GM12874 (cell line): ENCODE measurements at regions not wholly inside any gene's neighbourhood (a gene's known extent, or its start where the extent isn't known, plus 50 kb on each side); places are given as distances from the start of the nearest gene placed in this dataset.

Experiments
- TF ChIP-seq, protein P1 (sequence below): IDR thresholded peaks from 2 replicates; pipeline ENCODE4 v1.5.1; 2011; ENCODE audit warnings: low read depth, mild to moderate bottlenecking, control low read depth, low read length, moderate library complexity; ENCODE audit not compliant: insufficient read depth

DNA sequence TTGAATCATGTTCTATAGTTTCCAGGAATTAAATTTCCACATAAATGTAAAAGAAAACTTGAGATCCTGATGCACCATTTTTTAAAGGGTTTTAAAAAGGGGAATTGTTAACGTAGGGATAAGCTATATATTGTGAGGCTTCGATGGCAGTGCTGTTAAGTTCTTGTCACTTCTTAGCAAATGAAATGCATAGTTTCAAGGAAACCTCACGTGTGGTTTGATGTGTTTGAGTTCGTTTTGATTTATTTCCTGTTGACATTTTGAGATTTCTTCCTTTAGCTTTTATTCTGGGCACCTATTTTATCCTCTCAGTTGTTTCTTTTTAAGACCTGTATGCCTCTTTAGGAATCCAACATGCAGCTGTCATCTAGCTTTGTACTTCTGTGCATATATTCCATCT, 301.0 kb downstream of the DOCK8 start:
- TF ChIP-seq, protein P1, sequence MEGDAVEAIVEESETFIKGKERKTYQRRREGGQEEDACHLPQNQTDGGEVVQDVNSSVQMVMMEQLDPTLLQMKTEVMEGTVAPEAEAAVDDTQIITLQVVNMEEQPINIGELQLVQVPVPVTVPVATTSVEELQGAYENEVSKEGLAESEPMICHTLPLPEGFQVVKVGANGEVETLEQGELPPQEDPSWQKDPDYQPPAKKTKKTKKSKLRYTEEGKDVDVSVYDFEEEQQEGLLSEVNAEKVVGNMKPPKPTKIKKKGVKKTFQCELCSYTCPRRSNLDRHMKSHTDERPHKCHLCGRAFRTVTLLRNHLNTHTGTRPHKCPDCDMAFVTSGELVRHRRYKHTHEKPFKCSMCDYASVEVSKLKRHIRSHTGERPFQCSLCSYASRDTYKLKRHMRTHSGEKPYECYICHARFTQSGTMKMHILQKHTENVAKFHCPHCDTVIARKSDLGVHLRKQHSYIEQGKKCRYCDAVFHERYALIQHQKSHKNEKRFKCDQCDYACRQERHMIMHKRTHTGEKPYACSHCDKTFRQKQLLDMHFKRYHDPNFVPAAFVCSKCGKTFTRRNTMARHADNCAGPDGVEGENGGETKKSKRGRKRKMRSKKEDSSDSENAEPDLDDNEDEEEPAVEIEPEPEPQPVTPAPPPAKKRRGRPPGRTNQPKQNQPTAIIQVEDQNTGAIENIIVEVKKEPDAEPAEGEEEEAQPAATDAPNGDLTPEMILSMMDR: no peak

DNA sequence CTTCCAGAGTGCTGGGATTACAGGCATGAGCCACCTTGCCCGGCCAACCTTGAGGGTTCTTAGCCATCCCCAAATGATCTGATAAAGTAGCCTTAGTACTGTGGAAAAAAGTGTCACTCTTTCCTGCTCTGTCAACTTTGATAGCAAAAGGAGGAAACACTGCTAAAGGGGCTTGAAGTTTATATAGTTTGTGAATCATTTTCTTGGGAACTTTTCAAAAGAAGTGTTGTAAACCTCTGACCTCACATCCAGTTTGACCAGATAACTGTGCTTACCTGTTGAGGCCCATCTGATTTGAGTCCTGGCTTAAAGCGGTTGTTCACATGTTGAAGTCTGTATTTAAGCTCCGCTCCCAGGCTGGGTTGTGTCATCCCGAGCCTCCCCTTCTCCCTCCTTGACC, 303.3 kb downstream of the DOCK8 start:
- TF ChIP-seq, protein P1: no peak

GRCh38 chr9:518540-518939, 303.9 kb downstream of the DOCK8 start:
- TF ChIP-seq, protein P1: no peak

GRCh38 chr9:519579-519978, 304.9 kb downstream of the DOCK8 start:
- TF ChIP-seq, protein P1: no peak

DNA sequence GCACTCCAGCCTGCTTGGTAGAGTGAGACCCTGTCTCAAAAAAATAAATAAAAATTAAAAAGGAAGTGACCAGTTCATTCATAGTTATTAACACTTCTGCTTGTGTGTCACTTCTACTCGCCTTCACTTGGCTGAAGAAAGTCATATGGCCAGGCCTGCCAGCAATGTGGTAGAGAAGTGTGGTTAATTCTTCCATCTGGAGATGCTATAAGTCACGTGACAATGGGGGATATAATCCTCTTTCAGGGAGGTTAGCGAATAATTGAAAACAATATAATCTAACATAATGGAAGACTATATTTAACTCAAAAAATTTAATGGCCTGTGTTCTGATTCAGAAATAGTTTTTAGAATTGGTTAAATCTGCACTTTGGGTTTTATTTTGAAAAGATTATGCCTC, 305.6 kb downstream of the DOCK8 start:
- TF ChIP-seq, protein P1: no peak

GRCh38 chr9:522190-522589, 307.5 kb downstream of the DOCK8 start:
- TF ChIP-seq, protein P1: no peak

GRCh38 chr9:522658-523057, 308.0 kb downstream of the DOCK8 start:
- TF ChIP-seq, protein P1: no peak

DNA sequence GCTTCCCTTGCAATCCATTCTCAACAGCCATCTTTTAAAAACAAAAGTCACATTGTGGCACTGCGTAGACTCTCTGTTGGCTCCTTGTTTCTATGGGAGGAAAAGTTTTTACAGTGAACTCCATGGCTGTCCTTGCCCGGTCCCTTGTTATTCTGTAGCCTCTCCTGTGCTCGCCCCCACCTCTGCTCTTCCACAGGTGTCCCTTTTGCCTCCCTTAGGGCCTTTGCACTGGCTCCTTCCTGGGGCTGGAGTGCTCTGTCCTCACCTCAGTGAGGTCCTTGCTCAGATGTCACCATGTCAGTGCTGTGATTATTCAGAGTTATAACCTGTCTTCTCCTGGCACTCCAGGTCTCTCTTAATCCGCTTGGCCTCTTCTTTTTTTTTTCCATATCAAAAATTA, 308.8 kb downstream of the DOCK8 start:
- TF ChIP-seq, protein P1: no peak
